Trophoblast cell (in vitro differentiated cells and primary cell): ENCODE measurements at regions not wholly inside any gene's neighbourhood (a gene's known extent, or its start where the extent isn't known, plus 50 kb on each side); places are given as distances from the start of the nearest gene placed in this dataset.

Experiments
- DNase-seq, 2 donors: peaks; one replicate each; pipeline ENCODE4 v3.0.0-alpha.2; 2016
- H2AFZ ChIP-seq: 2 replicates; pipeline ENCODE4 v1.6.1; 2013; ENCODE audit warnings: low read length, moderate library complexity, mild to moderate bottlenecking; ENCODE audit not compliant: insufficient read depth, poor library complexity
- H2AK5ac ChIP-seq: 2 replicates; pipeline ENCODE4 v1.6.1; 2013; ENCODE audit warnings: mild to moderate bottlenecking, low read length
- H2BK120ac ChIP-seq: 2 replicates; pipeline ENCODE4 v1.6.1; 2013; ENCODE audit warnings: low read length, mild to moderate bottlenecking, moderate library complexity; ENCODE audit not compliant: insufficient read depth, poor library complexity
- H2BK12ac ChIP-seq: 2 replicates; pipeline ENCODE4 v1.6.1; 2013; ENCODE audit warnings: mild to moderate bottlenecking, low read length, moderate library complexity
- H2BK5ac ChIP-seq: 2 replicates; pipeline ENCODE4 v1.6.1; 2013; ENCODE audit warnings: low read length, low read depth, moderate library complexity, mild to moderate bottlenecking; ENCODE audit not compliant: poor library complexity
- H3K14ac ChIP-seq: 2 replicates; pipeline ENCODE4 v1.6.1; 2013; ENCODE audit warnings: mild to moderate bottlenecking, low read length
- H3K18ac ChIP-seq: 2 replicates; pipeline ENCODE4 v1.6.1; 2013; ENCODE audit warnings: mild to moderate bottlenecking, low read length
- H3K23ac ChIP-seq: 2 replicates; pipeline ENCODE4 v1.6.1; 2013; ENCODE audit warnings: low read length
- H3K27ac ChIP-seq: 2 replicates; pipeline ENCODE4 v1.5.1; 2013; ENCODE audit warnings: low read depth, mild to moderate bottlenecking, inconsistent platforms, low read length, moderate library complexity
- H3K27me3 ChIP-seq: 2 replicates; pipeline ENCODE4 v1.6.1; 2013; ENCODE audit warnings: inconsistent platforms, mild to moderate bottlenecking, low read length, moderate library complexity; ENCODE audit not compliant: insufficient read depth
- H3K36me3 ChIP-seq, 2 experiments: 1 replicate in 1 of 2; 2 replicates in 1 of 2; pipeline ENCODE4 v1.6.1; 2013; ENCODE audit warnings: low read length in 2 of 2, mild to moderate bottlenecking in 2 of 2, moderate library complexity in 1 of 2; ENCODE audit not compliant: insufficient read depth in 2 of 2, control insufficient read depth in 1 of 2
- H3K4ac ChIP-seq: 2 replicates; pipeline ENCODE4 v1.6.1; 2013; ENCODE audit warnings: low read depth, mild to moderate bottlenecking, low read length, moderate library complexity
- H3K4me1 ChIP-seq, 2 experiments: 1 replicate in 1 of 2; 2 replicates in 1 of 2; pipeline ENCODE4 v1.6.1; 2013; ENCODE audit warnings: low read length in 2 of 2, mild to moderate bottlenecking in 2 of 2, moderate library complexity in 1 of 2; ENCODE audit not compliant: insufficient read depth in 2 of 2, control insufficient read depth in 1 of 2
- H3K4me2 ChIP-seq: 2 replicates; pipeline ENCODE4 v1.6.1; 2013; ENCODE audit warnings: inconsistent platforms, mild to moderate bottlenecking, low read length, moderate library complexity
- H3K4me3 ChIP-seq: 2 replicates; pipeline ENCODE4 v1.5.1; 2013; ENCODE audit warnings: mild to moderate bottlenecking, low read depth, low read length, inconsistent platforms
- H3K79me1 ChIP-seq: one replicate; pipeline ENCODE4 v1.6.1; 2013; ENCODE audit warnings: low read length
- H3K79me2 ChIP-seq: 2 replicates; pipeline ENCODE4 v1.6.1; 2013; ENCODE audit warnings: low read length, mild to moderate bottlenecking; ENCODE audit not compliant: control insufficient read depth, insufficient read depth, poor library complexity
- H3K9ac ChIP-seq: 2 replicates; pipeline ENCODE4 v1.6.1; 2013; ENCODE audit warnings: mild to moderate bottlenecking, low read length
- H3K9me3 ChIP-seq: 2 replicates; pipeline ENCODE4 v1.6.1; 2013; ENCODE audit warnings: low read depth, mild to moderate bottlenecking, control low read depth, inconsistent platforms, low read length; ENCODE audit not compliant: insufficient read depth
- H4K12ac ChIP-seq: 2 replicates; pipeline ENCODE4 v1.6.1; 2013; ENCODE audit warnings: low read depth, mild to moderate bottlenecking, low read length, moderate library complexity
- H4K8ac ChIP-seq: 2 replicates; pipeline ENCODE4 v1.6.1; 2013; ENCODE audit warnings: low read depth, mild to moderate bottlenecking, low read length, moderate library complexity
- H4K91ac ChIP-seq: one replicate; pipeline ENCODE4 v1.6.1; 2013; ENCODE audit warnings: low read depth, mild to moderate bottlenecking, low read length, moderate library complexity
- WGBS: extraction: QIAGEN DNeasy Blood & Tissue Kit; methylation state at CpG from one replicate; pipeline ENCODE4 v1.1.7; 2013; ENCODE audit warnings: missing lambda C conversion rate; ENCODE audit not compliant: insufficient read length, insufficient coverage; ENCODE audit errors: extremely low coverage; 5-methylcytosine and 5-hydroxymethylcytosine counted together

- Histone ChIP-seq H2AK5ac (no peak overlapping the region), H3K27ac (no peak overlapping the region), H2BK120ac (no peak overlapping the region), H3K4me2 (no peak overlapping the region), H3K23ac (no peak overlapping the region), H4K8ac (no peak overlapping the region), H3K9me3 (no peaks in the 10 kb centered on the region), H3K18ac (no peak overlapping the region), H2BK5ac (no peak overlapping the region), H3K4ac (no peak overlapping the region), H3K79me1 (peaks cover 20% of the 10 kb centered on the region), H3K27me3 (no peaks in the 10 kb centered on the region), H3K9ac (no peak overlapping the region), H2BK12ac (no peak overlapping the region), H2AFZ (no peak overlapping the region), H3K14ac (no peak overlapping the region), H3K4me1 (peaks cover 10 to 13% of the 10 kb centered on the region in 2 experiments), H3K79me2 (peaks cover 2% of the 10 kb centered on the region), H4K12ac (no peak overlapping the region), H3K4me3 (no peak overlapping the region), H4K91ac (no peak overlapping the region), H3K36me3 (no peaks in the 10 kb centered on the region)
- no CpG with 5 or more reads among the region's 1 CpG for WGBS
- DNase-seq, result no peak
Measured at GRCh38 chr15:66615846-66616245, 50.0 kb upstream of the LCTL start.

- H3K4me2 ChIP-seq, result no peak overlapping the region
Measured at GRCh38 chr15:66617137-66618090, 51.6 kb upstream of the LCTL start.

DNA sequence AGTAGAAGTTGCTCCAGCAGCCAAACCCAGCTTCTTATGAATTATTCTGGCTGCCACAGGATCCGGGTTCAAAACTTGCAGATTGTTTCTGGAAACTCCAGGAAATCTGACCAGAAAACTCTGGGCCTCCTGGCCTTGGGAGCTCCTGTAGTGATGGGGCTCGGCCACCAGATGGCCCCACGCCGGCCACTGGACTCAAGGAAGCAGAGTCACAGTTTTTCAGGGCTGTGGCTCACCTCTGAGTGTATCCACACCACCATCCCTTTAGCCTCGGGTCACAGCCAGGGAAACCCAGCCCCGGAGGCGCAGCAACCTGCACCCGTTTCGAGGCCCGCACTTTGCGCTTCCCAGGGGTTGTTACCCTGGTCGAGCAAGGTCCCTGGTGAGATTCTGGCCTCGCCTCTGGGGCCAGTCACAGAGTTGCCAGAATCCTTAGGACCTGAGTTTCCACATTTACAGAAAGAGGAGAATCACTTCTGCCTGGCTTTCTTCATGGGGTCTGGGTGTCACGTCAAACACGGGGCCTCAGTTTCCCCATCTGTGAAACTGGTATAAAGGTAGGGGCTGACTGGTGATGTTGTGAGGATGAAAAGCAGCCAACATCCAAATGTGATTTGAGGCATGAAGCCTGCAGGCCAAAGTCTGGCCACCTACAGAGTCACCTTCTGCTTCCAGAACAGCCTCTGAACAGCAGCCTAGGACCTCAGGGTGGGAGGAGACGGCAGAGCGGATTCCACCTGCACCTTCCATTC is 53.5 kb upstream of the LCTL start:
- H3K27me3 ChIP-seq, result no peaks in the 10 kb centered on the region
- peaks cover 6% of the 10 kb centered on the region for H3K79me2 ChIP-seq
- H3K4me1 ChIP-seq, result peaks cover 25 to 31% of the 10 kb centered on the region in 2 experiments
- peaks cover 36% of the 10 kb centered on the region for H3K79me1 ChIP-seq
- H3K4ac ChIP-seq, result peak overlapping the region; percentile 35
- peak overlapping the region; percentile 35 for H2BK5ac ChIP-seq
- H3K18ac ChIP-seq, result peak overlapping the region; percentile 26
- no peak overlapping the region for H2AFZ ChIP-seq
- H4K12ac ChIP-seq, result no peak overlapping the region
- H4K91ac ChIP-seq, result peak overlapping the region; percentile 76
- peak overlapping the region; percentile 88 for H2BK12ac ChIP-seq
- no peak overlapping the region for H3K23ac ChIP-seq
- no peak overlapping the region for H3K4me3 ChIP-seq
- peak; percentile 92 to 95 for DNase-seq
- H2BK120ac ChIP-seq, result peak overlapping the region; percentile 83
- WGBS, result no CpG with 5 or more reads among the region's 17 CpGs
- peak overlapping the region; percentile 51 for H4K8ac ChIP-seq
- peak overlapping the region; percentile 75 for H2AK5ac ChIP-seq
- H3K9ac ChIP-seq, result no peak overlapping the region
- no peaks in the 10 kb centered on the region for H3K36me3 ChIP-seq
- peak overlapping the region; percentile 29 for H3K27ac ChIP-seq
- H3K14ac ChIP-seq, result peak overlapping the region; percentile 28
- no peaks in the 10 kb centered on the region for H3K9me3 ChIP-seq
- no peak overlapping the region for H3K4me2 ChIP-seq

More at GRCh38 chr15:66617137-66618090, 51.6 kb upstream of the LCTL start:
- no peak overlapping the region for H2AK5ac ChIP-seq
- peak overlapping the region; percentile 23 for H2BK12ac ChIP-seq
- H4K91ac ChIP-seq, result peak overlapping the region; percentile 49
- H3K9ac ChIP-seq, result no peak overlapping the region
- H4K12ac ChIP-seq, result no peak overlapping the region
- peak overlapping the region; percentile 8 for H4K8ac ChIP-seq
- peak overlapping the region; percentile 4 for H3K18ac ChIP-seq
- H2BK120ac ChIP-seq, result peak overlapping the region; percentile 35
- H3K4me3 ChIP-seq, result no peak overlapping the region
- H3K4me1 ChIP-seq, result peaks cover 23 to 27% of the 10 kb centered on the region in 2 experiments
- no peaks in the 10 kb centered on the region for H3K36me3 ChIP-seq
- no peak overlapping the region for H3K27ac ChIP-seq
- no peaks in the 10 kb centered on the region for H3K27me3 ChIP-seq
- peak overlapping the region; percentile 5 for H2BK5ac ChIP-seq
- no peak overlapping the region for H3K23ac ChIP-seq
- no peaks in the 10 kb centered on the region for H3K9me3 ChIP-seq
- H3K4ac ChIP-seq, result no peak overlapping the region
- peaks cover 30% of the 10 kb centered on the region for H3K79me1 ChIP-seq
- H3K14ac ChIP-seq, result peak overlapping the region; percentile 22
- WGBS, result no CpG with 5 or more reads among the region's 15 CpGs
- DNase-seq, result peak in 1 of 2 donors; percentile 26
- no peak overlapping the region for H2AFZ ChIP-seq
- H3K79me2 ChIP-seq, result peaks cover 6% of the 10 kb centered on the region

DNA sequence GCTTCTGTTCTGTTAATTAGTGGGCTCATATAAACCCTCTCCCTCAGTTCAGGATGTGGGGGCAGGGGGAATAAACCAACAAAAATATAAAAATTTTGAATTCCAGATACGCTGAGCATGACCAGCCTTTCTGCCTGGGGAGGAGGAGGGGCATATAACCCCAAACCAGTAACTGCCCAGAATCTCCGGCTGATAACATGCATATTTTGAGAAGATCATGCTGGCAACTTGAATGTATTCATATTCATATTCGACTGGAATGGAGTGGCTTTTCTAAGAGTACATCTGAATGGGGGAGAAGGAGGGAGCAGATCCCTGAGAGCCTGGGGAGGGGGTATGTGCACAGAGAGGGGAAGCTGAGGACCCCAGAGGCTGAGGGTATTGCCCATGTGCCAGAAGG is 54.5 kb upstream of the LCTL start:
- Histone ChIP-seq H3K79me2 (peaks cover 6% of the 10 kb centered on the region), H3K23ac (no peak overlapping the region)
- WGBS, result no CpG with 5 or more reads among the region's 3 CpGs

More for the DNA sequence above, 54.5 kb upstream of the LCTL start:
- H3K79me1 ChIP-seq, result peaks cover 36% of the 10 kb centered on the region
- DNase-seq, result no peak
- peak overlapping the region; percentile 99 for H2AK5ac ChIP-seq
- no peaks in the 10 kb centered on the region for H3K36me3 ChIP-seq
- no peak overlapping the region for H3K9ac ChIP-seq
- H2AFZ ChIP-seq, result no peak overlapping the region
- no peak overlapping the region for H4K12ac ChIP-seq
- H3K9me3 ChIP-seq, result no peaks in the 10 kb centered on the region
- peak overlapping the region; percentile 97 for H3K14ac ChIP-seq
- H3K4ac ChIP-seq, result peak overlapping the region; percentile 84
- H3K4me2 ChIP-seq, result no peak overlapping the region
- peak overlapping the region; percentile 100 for H2BK12ac ChIP-seq
- H3K4me3 ChIP-seq, result no peak overlapping the region
- H4K8ac ChIP-seq, result peak overlapping the region; percentile 61
- H3K27me3 ChIP-seq, result no peaks in the 10 kb centered on the region
- H2BK5ac ChIP-seq, result peak overlapping the region; percentile 86
- peak overlapping the region; percentile 92 for H4K91ac ChIP-seq
- peaks cover 25 to 31% of the 10 kb centered on the region in 2 experiments for H3K4me1 ChIP-seq
- no peak overlapping the region for H3K27ac ChIP-seq
- peak overlapping the region; percentile 97 for H3K18ac ChIP-seq
- peak overlapping the region; percentile 96 for H2BK120ac ChIP-seq
